GM18873 (cell line): ENCODE measurements at regions not wholly inside any gene's neighbourhood (a gene's known extent, or its start where the extent isn't known, plus 50 kb on each side); places are given as distances from the start of the nearest gene placed in this dataset.
"Not testable (repeated sequence)": the region's sequence is repeated elsewhere in the genome, so short reads cannot be mapped to it uniquely, and the experiment has no call there.

Source experiments
- ATAC-seq: cut with Tn5 transposase; IDR thresholded peaks from one replicate; pipeline ENCODE4 v1.9.1; 2021; ENCODE audit warnings: mild to moderate bottlenecking, moderate library complexity, moderate number of reproducible peaks; ENCODE audit not compliant: unreplicated experiment, low FRiP score

DNA sequence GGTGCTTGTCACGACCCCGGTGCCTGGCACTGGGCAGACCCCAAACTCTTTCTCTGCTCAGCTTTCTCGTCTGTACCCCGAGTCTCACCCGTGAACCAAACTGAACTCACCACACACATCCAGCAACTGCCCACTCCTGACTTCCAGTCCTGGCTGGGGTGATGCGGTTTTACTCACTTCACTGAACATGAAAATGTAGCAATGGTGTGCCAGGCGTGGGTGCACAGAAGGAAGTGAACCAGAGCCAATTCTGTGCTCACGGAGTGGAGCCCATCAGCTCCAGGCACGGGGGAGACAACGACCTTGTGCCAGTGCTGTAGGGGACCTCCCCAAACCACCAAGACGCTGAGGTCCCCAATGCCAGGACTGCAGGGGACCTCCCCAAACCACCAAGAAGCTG, 78.7 kb upstream of the AFDN start:
- ATAC-seq, result no peak

DNA sequence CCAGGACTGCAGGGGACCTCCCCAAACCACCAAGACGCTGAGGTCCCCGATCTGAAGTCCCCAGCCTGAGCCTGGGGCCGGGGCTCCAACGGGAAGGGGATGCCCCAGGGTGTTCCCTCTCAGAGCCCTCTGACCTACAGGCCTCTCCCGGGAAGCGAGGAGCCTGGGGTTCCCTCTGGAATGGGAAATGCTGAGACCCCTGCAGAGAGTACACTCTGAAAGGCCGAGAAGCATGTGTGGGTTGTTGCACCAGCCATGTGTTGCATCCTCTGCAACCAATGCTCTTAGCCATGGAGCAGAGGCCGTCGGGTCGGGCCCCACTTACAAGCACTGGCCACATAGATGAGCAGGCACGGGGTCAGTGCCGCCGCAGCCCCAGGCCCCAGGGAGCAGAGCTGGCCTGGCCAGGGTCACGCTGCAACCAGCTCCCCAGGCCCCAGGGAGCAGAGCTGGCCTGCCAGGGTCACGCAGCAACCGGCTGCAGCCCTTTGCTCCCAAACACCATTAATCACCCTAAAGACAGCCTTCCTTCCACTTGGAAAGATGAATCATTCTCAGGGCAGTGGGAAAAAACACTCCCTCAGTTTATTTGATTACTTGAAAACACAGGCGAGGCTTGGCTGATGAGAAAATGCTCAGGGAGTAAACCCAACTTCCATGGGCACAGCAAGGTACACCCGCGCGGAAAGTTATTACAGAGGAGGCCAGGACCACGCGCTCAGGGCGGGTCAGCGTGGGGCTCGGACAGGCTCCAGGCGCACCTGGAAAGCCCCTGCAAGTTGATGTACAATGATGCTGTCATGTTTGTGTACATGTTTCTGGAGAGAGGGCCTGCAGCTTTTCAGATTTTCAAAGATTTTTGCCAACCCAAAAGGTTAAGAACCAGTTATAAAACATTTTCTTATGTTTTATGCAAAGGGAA, 78.0 kb upstream of the AFDN start:
- ATAC-seq, result no peak

DNA sequence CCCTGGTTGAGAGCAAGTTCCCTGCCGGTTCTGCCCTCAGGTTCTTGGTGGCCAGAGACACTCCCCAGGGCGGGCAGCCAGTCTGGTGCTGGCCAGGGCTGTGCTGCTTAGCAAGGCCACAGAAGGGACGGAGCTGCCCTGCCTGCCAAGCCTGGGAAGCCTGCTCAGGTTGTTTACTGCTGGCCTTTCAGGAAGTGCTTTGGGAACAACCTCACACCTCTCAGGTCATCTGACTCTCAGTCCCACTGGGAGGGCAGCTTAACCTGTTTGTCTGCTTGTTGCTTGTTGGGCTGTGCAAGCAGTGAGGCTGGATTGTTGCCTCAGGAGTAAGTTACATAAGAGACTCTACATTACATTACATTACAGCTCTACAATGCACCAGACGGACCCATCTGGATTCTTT, 75.8 kb upstream of the AFDN start:
- no peak for ATAC-seq

DNA sequence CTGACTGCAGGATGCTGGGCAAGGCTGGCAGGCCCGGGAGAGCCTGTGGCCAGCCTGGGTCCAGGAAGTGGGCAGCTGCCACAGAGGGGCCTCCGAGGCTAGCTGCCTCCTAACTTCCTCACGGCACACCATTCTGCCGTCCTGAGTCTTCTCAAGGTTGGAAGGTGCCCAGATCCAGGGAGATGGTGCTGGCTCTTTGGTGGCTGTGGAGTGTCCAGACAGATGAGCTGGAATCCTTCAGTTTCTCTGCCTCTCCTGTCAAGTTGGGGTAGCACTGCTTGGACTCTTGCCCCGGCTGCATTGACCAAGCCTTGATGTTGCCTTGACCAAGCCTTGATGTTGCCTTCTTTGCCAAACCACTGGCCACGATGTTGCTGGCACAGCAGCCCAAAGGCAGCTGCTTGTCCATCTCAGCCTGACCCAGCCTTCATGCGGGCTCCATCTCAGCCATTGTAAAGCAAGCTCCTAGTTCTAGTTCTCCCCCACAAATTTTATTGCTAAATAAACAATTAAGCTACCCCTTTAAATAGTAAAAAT, 75.1 kb upstream of the AFDN start:
- ATAC-seq, result no peak

DNA sequence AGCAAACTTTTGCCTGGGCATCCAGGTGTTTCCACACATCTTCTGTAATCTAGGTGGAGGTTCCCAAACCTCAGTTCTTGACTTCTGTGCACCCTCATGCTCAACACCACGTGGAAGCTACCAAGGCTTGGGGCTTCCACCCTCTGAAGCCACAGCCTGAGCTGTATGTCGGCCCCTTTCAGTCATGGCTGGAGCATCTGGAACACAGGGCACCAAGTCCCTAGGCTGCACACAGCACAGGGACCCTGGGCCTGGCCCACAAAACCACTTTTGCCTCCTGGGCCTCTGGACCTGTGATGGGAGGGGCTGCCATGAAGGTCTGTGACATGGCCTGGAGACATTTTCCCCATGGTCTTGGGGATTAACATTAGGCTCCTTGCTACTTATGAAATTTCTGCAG, 73.4 kb upstream of the AFDN start:
- ATAC-seq, result not testable (repeated sequence)

DNA sequence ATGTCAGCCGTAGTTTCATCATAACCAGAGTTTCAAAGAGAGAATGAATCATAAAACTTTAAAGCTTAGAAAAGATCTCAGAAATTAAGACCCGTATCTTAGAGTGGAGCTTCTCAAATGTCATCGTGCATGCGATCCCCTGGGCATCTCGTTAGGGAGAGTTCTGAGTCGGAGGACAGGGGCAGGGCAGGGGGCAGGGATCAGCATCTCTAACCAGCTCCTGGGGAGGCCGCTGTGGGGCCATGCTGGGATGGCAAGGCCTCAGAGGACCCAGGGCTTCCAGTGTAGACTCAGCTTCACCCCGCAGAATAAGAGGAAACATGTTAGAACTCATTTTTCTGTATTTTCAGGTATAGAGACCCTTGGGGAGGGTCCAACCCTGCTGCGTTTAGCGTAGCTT, 72.0 kb upstream of the AFDN start:
- no peak for ATAC-seq

DNA sequence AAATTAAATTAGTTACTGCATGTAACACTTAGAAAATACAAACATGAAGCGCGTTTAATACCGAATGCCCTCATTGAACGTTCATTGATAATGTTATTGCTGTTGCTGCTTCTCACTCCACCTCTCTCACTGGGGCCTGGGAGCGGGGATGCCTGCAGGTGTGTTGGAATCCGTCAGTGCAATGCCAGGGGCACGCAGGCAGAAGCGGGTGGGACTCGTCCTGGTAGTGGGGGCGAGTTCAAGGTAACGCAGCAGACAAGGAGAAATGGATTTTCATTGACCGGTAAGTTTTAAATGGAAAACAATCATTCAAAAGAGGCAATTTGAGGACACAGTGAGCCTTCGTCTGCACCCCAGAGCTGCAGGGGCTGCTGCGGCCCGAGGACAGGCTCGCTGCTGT, 71.2 kb upstream of the AFDN start:
- ATAC-seq, result no peak

DNA sequence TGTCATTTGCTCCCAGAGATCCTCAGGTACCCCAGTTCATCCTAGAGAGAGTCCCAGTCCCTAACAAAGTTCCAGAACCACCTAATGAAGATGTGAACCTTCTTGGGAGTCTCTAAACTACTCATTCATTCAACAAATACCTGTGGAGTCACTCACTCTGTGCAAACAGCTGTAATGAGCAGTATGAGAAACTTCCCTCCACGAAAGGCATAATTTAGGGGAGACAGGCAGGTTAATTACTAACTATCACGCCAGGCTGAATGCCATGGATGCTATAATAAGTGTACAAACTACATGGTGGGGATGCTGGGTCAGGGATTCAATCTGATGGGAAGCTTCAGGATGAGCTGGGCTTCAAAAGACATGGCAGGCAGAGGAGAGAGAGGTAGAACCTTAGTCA, 70.1 kb upstream of the AFDN start:
- no peak for ATAC-seq

DNA sequence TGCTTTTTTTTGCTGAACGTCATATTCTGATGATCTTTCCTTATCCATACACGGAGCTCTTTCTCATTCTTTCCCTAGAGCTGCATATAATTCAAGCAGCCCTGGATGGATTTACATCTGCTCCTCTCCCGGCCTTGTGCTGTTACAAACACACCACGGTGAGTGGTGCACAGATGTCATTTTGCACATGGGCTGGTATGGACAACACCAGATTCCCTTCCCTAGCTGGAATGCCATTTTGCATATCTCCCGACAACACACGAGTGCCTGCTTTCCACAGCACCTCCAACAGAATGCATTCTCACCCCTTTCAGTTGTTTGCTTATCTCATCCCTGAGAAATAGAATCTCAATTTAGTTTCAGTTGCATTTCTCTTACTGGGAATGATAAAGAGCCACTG, 69.5 kb upstream of the AFDN start:
- ATAC-seq, result no peak

DNA sequence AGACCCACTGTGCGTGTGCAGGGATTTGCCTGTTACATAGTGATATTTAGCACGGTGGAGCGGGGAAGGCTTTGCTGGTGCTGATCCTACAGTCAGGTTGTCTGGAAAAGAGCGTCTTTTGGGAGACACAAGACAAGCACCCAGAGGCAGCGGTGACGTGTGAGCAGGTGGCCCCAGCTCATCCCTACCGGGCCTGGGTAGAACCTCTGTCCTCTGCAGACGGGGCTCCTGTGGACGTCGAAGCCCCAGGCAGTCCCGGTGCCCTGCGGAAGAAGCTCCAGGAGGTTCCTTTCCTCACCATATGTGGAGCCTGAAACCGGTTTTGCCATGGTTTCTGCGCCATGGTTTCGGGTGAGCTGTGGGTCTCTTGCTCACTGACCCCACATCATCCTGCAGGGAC, 68.9 kb upstream of the AFDN start:
- no peak for ATAC-seq

DNA sequence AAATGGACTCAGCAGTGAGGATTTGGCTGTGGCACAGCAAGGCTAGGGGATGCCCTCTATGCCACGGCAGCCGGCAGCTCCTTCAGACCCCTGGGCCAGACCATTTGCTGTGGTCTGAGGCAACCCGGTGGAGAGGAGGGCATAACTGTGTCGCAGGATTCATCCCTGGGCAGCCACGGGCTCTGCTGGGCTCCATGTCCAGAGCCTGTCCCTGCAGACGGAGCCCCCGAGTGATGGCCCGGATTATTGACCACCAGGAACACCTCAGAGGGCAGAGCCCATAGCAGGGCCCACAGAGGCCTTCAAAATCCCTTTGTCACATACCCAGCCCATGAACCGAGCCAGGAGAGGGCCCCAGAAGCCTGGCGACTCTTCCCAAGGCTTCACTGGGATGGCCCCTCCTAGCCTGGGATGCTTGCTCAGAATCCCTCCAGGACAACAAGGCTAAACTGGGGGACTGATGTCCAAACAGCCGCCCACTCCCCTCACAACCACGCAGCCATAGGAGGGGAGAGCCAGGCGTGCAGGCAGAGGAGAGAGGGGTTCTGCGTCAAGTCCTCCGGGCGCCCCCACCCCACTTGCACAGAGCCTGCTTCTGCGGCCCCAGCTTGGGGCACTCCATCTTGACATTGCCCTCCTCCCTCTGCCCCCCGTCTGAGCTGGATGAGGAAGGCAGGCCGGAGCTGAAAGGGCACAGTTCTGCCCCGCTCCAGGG, 68.2 kb upstream of the AFDN start:
- no peak for ATAC-seq

DNA sequence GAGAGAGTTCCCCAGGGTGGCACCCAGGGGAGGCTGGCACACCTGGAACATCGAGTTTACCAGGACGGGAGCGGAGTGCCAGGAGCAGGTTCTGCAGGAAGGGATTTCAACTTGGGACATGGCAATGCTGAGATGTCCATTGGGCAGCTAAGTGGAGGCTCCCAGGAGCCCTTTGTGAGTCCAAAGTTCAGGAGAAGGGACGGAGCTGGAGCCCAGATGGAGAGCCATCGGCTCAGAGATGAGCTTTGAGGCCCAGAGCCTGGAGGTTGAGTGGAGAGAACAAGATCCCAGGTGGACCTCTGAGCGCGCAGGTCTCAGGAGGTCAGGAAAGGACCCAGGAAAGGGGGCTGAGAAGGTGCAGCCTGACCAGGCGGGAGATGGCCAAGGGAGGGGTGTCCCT, 67.5 kb upstream of the AFDN start:
- ATAC-seq, result no peak

DNA sequence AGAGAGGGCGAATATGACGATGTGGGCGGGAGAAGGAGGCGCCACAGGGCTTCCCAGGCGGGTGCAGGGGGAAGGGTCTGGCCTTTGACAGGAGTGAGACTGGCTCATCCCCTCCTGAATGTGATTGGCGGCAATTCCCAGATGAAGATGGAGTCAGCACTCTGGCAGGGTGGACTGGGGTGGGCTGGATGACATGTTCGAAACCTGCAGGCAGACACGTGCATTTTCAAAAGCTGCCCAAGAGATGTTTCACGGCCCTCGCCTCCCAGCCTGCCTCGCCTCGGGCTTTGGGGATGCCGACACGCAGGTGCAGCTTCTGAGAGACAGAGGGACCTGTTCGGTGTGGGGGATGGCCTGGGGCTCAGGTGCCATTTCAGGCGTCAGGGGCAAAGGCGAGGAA, 66.8 kb upstream of the AFDN start:
- ATAC-seq, result no peak

DNA sequence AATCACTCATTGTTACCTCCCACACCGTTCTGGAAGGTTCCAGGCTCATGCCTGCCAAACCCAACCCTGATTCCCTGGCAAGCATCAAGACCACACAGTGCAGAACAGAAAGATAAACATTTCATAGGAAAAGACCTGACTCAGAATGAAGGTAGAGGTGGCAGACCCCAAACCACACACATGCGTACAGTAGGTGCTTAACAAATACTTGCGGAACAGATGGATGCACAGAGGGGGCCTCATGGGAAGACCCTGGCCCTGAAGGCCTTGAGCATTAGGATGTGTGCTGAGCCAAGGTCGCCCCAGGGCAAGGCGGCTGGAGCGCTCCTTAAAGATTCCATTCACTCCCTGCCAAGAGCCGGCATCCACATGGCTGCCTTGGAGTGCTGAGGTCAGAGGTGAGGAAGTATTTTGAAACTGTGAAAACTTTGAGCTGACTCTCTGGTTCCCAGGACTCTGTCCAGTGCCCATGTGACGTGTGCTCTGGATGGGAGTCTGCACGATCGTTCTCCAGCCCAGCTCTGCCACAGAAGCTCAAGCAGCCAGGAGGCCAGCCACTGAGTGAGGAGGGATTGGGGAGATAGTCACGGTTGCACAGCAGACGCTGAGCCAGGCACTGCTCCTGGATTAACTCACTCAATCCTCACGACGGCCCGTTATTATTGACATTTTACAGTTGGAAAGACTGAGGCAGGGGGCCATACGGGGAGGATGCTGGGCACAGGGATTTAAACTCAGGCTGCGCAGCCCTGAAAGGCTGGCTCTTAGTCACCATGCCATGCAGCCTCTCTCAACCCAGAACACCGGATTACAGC, 65.5 kb upstream of the AFDN start:
- no peak for ATAC-seq

DNA sequence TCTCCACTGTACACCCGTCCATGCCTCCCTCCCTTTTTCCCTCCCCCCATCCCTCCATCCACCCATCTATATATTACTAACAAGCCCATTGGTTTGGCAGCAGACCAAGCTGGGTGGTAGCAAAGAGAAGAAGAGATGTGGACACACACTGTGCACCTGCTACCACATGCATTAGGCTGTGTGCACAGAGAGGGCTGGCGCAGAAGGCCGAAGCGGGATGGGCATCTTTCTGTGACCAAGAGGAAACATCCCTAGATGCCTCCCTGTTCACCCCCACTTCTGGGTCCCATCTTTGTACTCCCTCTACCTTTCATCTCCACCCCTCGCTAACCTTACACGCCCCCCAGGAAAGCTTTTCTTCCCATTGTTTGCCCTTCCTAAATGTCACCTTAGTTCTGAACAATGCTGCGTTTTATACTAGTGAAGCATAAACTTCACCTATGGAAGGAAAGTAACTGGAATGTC, 64.9 kb upstream of the AFDN start:
- no peak for ATAC-seq

DNA sequence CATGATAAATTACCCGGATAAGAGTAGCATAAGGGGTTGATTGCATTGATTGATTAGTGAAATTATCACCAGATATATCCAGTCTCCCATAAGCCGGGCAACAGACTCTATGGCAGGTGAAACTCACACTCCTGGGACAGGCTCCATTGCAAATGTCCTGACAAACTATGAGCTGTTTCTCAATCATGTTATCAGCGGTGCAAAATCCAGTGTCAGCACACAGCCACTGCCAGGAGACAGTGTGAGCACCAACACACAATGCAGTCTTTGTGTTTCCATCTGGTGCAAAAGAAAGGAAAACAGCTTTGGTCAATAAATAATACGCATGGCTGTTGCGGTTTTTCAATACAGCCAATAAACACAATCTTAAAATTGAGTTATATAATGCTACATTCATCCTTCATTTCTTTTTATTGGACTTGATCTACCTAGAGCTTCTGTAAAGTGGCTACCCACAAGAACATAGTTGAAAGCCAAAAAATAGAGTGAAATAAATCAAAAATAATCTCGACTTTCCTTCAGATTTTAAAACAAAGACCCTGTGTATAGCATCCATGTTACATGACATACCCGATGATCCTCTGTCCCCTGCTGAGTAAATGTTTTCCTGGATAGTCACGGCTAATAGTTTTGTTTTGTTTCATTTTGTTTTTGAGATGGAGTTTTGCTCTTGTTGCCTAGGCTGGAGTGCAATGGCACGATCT, 64.3 kb upstream of the AFDN start:
- ATAC-seq, result no peak

DNA sequence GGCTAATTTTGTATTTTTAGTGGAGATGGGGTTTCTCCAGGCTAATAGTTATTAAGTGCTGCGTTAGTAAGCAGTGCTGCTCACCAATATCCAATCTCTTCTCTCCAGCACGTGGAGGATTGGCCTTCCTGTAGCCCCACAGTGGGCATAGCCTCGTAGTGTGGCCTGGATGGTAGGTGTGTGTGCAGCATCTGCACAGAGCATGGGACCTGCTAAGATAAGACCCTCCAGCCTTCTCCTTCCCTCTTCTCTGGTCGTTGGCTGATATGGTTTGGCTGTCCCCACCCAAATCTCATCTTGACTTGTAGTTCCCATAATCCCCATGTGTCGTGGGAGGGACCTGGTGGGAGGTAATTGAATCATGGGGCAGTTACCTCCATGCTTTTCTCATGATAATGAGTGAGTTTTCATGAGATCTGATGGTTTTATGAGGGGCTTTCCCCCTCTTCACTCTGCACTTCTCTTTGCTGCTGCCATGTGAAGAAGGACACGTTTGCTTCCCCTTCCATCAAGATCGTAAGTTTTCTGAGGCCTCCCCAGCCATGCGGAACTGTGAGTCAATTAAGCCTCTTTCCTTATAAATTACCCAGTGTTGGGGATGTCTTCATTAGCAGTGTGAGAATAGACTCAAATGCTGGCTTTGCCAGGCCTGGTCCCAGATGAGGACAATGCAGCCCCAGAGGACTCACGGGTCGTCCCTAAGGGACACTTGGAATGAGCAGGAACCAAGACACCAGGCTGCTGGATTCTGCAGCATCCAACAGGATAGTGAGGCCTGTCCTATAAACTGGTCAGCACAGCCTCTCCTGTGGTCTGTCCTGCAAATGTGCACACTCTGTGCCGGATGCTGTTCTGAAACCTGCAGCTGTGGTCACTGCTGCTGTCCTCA, 63.4 kb upstream of the AFDN start:
- ATAC-seq, result no peak

DNA sequence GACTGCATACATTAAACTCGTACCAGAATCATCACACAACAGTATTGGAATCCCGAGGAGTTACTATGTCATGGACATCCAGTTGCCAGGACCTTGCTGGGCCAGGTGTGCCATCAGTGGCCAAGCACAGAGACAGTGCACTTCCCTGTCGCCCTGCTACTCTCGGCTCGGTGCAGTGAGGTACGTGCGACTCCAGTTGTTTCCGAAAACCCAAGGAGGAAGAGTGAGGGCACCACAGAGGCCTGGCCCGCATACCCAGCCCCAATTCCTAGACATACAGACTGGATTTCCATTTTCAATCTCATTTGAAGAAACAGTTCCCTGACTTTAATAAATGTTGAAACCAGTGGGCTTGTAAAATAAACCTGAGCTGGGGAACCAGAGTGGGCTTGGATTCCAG, 62.5 kb upstream of the AFDN start:
- no peak for ATAC-seq
